HG02610 (cell line): ENCODE measurements at regions not wholly inside any gene's neighbourhood (a gene's known extent, or its start where the extent isn't known, plus 50 kb on each side); places are given as distances from the start of the nearest gene placed in this dataset.

Experiments
- ATAC-seq: cut with Tn5 transposase; IDR thresholded peaks from one replicate; pipeline ENCODE4 v1.9.1; 2021; ENCODE audit warnings: mild to moderate bottlenecking, moderate library complexity; ENCODE audit not compliant: unreplicated experiment

- ATAC-seq, result no peak
Observed at GRCh38 chr19:30792561-30793505, 420.6 kb downstream of the ZNF536 start.

GRCh38 chr19:30791088-30791487 lies 418.9 kb downstream of the ZNF536 start:
- no peak for ATAC-seq

GRCh38 chr19:30790056-30790680 lies 418.0 kb downstream of the ZNF536 start:
- no peak for ATAC-seq

GRCh38 chr19:30788105-30788765 lies 416.1 kb downstream of the ZNF536 start:
- no peak for ATAC-seq

GRCh38 chr19:30785458-30786137 lies 413.4 kb downstream of the ZNF536 start:
- no peak for ATAC-seq

GRCh38 chr19:30784850-30785457 lies 412.8 kb downstream of the ZNF536 start:
- ATAC-seq, result no peak

GRCh38 chr19:30783936-30784335 lies 411.8 kb downstream of the ZNF536 start:
- no peak for ATAC-seq

GRCh38 chr19:30783212-30783611 lies 411.0 kb downstream of the ZNF536 start:
- ATAC-seq, result no peak

GRCh38 chr19:30781519-30781918 lies 409.3 kb downstream of the ZNF536 start:
- no peak for ATAC-seq

GRCh38 chr19:30781047-30781446 lies 408.9 kb downstream of the ZNF536 start:
- no peak for ATAC-seq

- no peak for ATAC-seq
Observed at GRCh38 chr19:30780456-30780855, 408.3 kb downstream of the ZNF536 start.

GRCh38 chr19:30780032-30780431 lies 407.8 kb downstream of the ZNF536 start:
- no peak for ATAC-seq

GRCh38 chr19:30778961-30779715 lies 407.0 kb downstream of the ZNF536 start:
- no peak for ATAC-seq

GRCh38 chr19:30778061-30778460 lies 405.9 kb downstream of the ZNF536 start:
- no peak for ATAC-seq

GRCh38 chr19:30775956-30776355 lies 403.8 kb downstream of the ZNF536 start:
- no peak for ATAC-seq

GRCh38 chr19:30774252-30774766 lies 402.1 kb downstream of the ZNF536 start:
- ATAC-seq, result no peak

- ATAC-seq, result no peak
Observed at GRCh38 chr19:30762651-30763050, 390.5 kb downstream of the ZNF536 start.

- no peak for ATAC-seq
Observed at GRCh38 chr19:30760014-30760413, 387.8 kb downstream of the ZNF536 start.

GRCh38 chr19:30757837-30758617 lies 385.8 kb downstream of the ZNF536 start:
- no peak for ATAC-seq
